H1 (cell line): ENCODE measurements at regions not wholly inside any gene's neighbourhood (a gene's known extent, or its start where the extent isn't known, plus 50 kb on each side); places are given as distances from the start of the nearest gene placed in this dataset.

Source experiments
- ATF3 ChIP-seq: IDR thresholded peaks from 2 replicates; pipeline ENCODE4 v1.6.1; 2011; ENCODE audit warnings: low read depth, mild to moderate bottlenecking, low read length; ENCODE audit not compliant: insufficient read depth
- CEBPB ChIP-seq: IDR thresholded peaks from 2 replicates; pipeline ENCODE4 v1.6.1; 2012; ENCODE audit warnings: low read depth, low read length
- FOSL1 ChIP-seq: IDR thresholded peaks from 2 replicates; pipeline ENCODE4 v1.6.1; 2011; ENCODE audit warnings: mild to moderate bottlenecking, low read depth, low read length, moderate library complexity; ENCODE audit not compliant: insufficient read depth
- JUND ChIP-seq: IDR thresholded peaks from 2 replicates; pipeline ENCODE4 v1.6.1; 2011; ENCODE audit warnings: mild to moderate bottlenecking, improper control_type of control experiment, low read length
- KDM4A ChIP-seq: IDR thresholded peaks from one replicate; pipeline ENCODE4 v1.7.1; 2012; ENCODE audit warnings: low read depth, mild to moderate bottlenecking, moderate library complexity, low read length, inconsistent platforms; ENCODE audit not compliant: severe bottlenecking
- ZNF274 ChIP-seq: IDR thresholded peaks from 2 replicates; pipeline ENCODE4 v1.7.0; 2012; ENCODE audit warnings: low read length, borderline replicate concordance; ENCODE audit errors: extremely low read depth

- TF ChIP-seq ATF3 = no peak
- no peak for TF ChIP-seq ZNF274
- no peak for TF ChIP-seq CEBPB
- TF ChIP-seq FOSL1 = no peak
- no peak for TF ChIP-seq JUND
- TF ChIP-seq KDM4A = no peak
- TF ChIP-seq, all 59 proteins: peak for 0
These were observed 194.2 kb upstream of the GMDS start (continued) for GRCh38 chr6:2439632-2440031.
